B cell (primary cell): ENCODE measurements at regions not wholly inside any gene's neighbourhood (a gene's known extent, or its start where the extent isn't known, plus 50 kb on each side); places are given as distances from the start of the nearest gene placed in this dataset.

ENCODE experiments used
- ATAC-seq: fragments of 200-7000 bp; cut with Tn5 transposase; one replicate; pipeline ENCODE4 v1.10.0; 2021; ENCODE audit warnings: low read depth, mild to moderate bottlenecking, moderate number of reproducible peaks, moderate library complexity
- CTCF ChIA-PET: fragments of 350-600 bp; sonication (Branson Sonifier 250); formaldehyde crosslinking; loops from one replicate; lab custom pipeline; 2021; ENCODE audit warnings: antibody characterized with exemption, inconsistent platforms; lab: Charles Lee
- POLR2A ChIA-PET: fragments of 350-600 bp; sonication (Branson Sonifier 250); formaldehyde crosslinking; loops from one replicate; lab custom pipeline; 2021; ENCODE audit warnings: antibody characterized with exemption; lab: Charles Lee
- DNase-seq: peaks from one replicate; pipeline ENCODE4 v3.0.0; 2013
- H2AFZ ChIP-seq: 2 replicates; pipeline ENCODE4 v1.6.1; 2012; ENCODE audit warnings: mild to moderate bottlenecking, low read depth, low read length; ENCODE audit not compliant: insufficient read depth, poor library complexity, severe bottlenecking
- H3K27ac ChIP-seq, 2 donors: 1 replicate in 1 of 2; 2 replicates in 1 of 2; pipeline ENCODE4 v1.5.1; 2012 to 2013; ENCODE audit warnings: low read length in 2 of 2, mild to moderate bottlenecking in 2 of 2, moderate library complexity in 1 of 2
- H3K27me3 ChIP-seq, 4 experiments: fragments of 200-600 bp in 1 of 4; sonication (generic) in 1 of 4; replicated peaks in 1 of 4; 1 replicate in 2 of 4; 2 replicates in 2 of 4; pipeline versions ENCODE4 v1.6.1 to v1.7.0; 2013 to 2016; ENCODE audit warnings: low read length in 3 of 4, mild to moderate bottlenecking in 2 of 4, mixed read lengths in 1 of 4, moderate library complexity in 1 of 4; ENCODE audit not compliant: insufficient read depth in 4 of 4, control insufficient read depth in 3 of 4; ENCODE audit errors: control extremely low read depth in 1 of 4
- H3K36me3 ChIP-seq, 2 experiments: replicated peaks in 1 of 2; 1 replicate in 1 of 2; 2 replicates in 1 of 2; pipeline versions ENCODE4 v1.6.1 to v1.7.1; 2013; ENCODE audit warnings: low read length in 1 of 2; ENCODE audit not compliant: insufficient read depth in 2 of 2, control insufficient read depth in 1 of 2; ENCODE audit errors: control extremely low read depth in 1 of 2, extremely low read depth in 1 of 2
- H3K4me1 ChIP-seq, 2 donors: fragments of 200-600 bp in 1 of 2; sonication (generic) in 1 of 2; 1 replicate in 1 of 2; 2 replicates in 1 of 2; pipeline versions ENCODE4 v1.5.1 to v1.6.1; 2013 to 2017; ENCODE audit warnings: low read length in 2 of 2; ENCODE audit not compliant: control insufficient read depth in 2 of 2, insufficient read depth in 2 of 2
- H3K4me2 ChIP-seq: replicated peaks from 2 replicates; pipeline ENCODE3; 2012; ENCODE audit warnings: mild to moderate bottlenecking, low read depth, low read length; ENCODE audit not compliant: poor library complexity, severe bottlenecking
- H3K4me3 ChIP-seq, 5 experiments: fragments of 200-600 bp in 1 of 5; sonication (generic) in 1 of 5; 1 replicate in 3 of 5; 2 replicates in 2 of 5; pipeline versions ENCODE4 v1.5.1 to v1.7.0; 2011 to 2016; ENCODE audit warnings: low read length in 4 of 5, mild to moderate bottlenecking in 4 of 5, low read depth in 2 of 5, control low read depth in 1 of 5, moderate library complexity in 1 of 5; ENCODE audit not compliant: insufficient read depth in 1 of 5; ENCODE audit errors: control extremely low read depth in 1 of 5, extremely low read depth in 1 of 5
- H3K79me2 ChIP-seq: fragments of 200-600 bp; sonication (generic); one replicate; pipeline ENCODE4 v1.6.0; 2016; ENCODE audit warnings: low read length; ENCODE audit not compliant: control insufficient read depth, insufficient read depth
- H3K9ac ChIP-seq: fragments of 200-600 bp; sonication (generic); 2 replicates; pipeline ENCODE4 v1.6.1; 2017; ENCODE audit warnings: mild to moderate bottlenecking, low read length, moderate library complexity
- H3K9me3 ChIP-seq, 3 donors: one replicate each; pipeline versions ENCODE4 v1.6.1 to v1.7.1; 2013; ENCODE audit warnings: low read length in 2 of 3; ENCODE audit not compliant: control insufficient read depth in 2 of 3, insufficient read depth in 1 of 3; ENCODE audit errors: control extremely low read depth in 1 of 3
- H4K20me1 ChIP-seq: 2 replicates; pipeline ENCODE4 v1.6.0; 2012; ENCODE audit warnings: mild to moderate bottlenecking, low read length; ENCODE audit not compliant: insufficient read depth, control insufficient read depth, poor library complexity, severe bottlenecking
- H3K27ac Mint-ChIP-seq: one replicate; pipeline ENCODE4 v1.8.0; 2021; ENCODE audit warnings: mixed read lengths
- H3K27me3 Mint-ChIP-seq: one replicate; pipeline ENCODE4 v1.8.0; 2021; ENCODE audit warnings: mixed read lengths
- H3K4me1 Mint-ChIP-seq: one replicate; pipeline ENCODE4 v1.8.0; 2021; ENCODE audit warnings: mixed read lengths
- H3K4me3 Mint-ChIP-seq: one replicate; pipeline ENCODE4 v1.8.0; 2021; ENCODE audit warnings: mixed read lengths
- H3K9me3 Mint-ChIP-seq: one replicate; pipeline ENCODE4 v1.8.0; 2022; ENCODE audit warnings: mixed read lengths; ENCODE audit not compliant: insufficient read depth
- CTCF ChIP-seq: fragments of 200-600 bp; IDR thresholded peaks from one replicate; pipeline ENCODE4 v1.8.0; 2022; ENCODE audit warnings: antibody characterized with exemption, mild to moderate bottlenecking
- EZH2 ChIP-seq: IDR thresholded peaks from 2 replicates; pipeline ENCODE4 v1.6.1; 2012; ENCODE audit warnings: borderline replicate concordance, low read depth, mild to moderate bottlenecking, moderate library complexity, low read length; ENCODE audit not compliant: insufficient read depth, poor library complexity, severe bottlenecking
- WGBS: methylation state at CpG from one replicate; pipeline ENCODE4 v1.1.5; 2013; ENCODE audit warnings: missing lambda C conversion rate; ENCODE audit not compliant: insufficient coverage; 5-methylcytosine and 5-hydroxymethylcytosine counted together
- intact Hi-C: fragments of 100-400 bp; cut with micrococcal nuclease; formaldehyde crosslinking; loops from one replicate; pipeline ENCODE4 v1.10.0; 2022

GRCh38 chr4:102428122-102428521, 73.0 kb upstream of the NFKB1 start:
- Histone ChIP-seq H3K27me3 (no peaks in the 10 kb centered on the region), H3K36me3 (no peaks in the 10 kb centered on the region), H3K9ac (no peak overlapping the region), H4K20me1 (no peaks in the 10 kb centered on the region), H3K27ac (no peak overlapping the region), H3K4me2 (no peak overlapping the region), H3K79me2 (no peaks in the 10 kb centered on the region), H3K9me3 (no peaks in the 10 kb centered on the region), H3K4me3 (no peak overlapping the region), H3K4me1 (peaks cover 0 to 5% of the 10 kb centered on the region in 2 donors), H2AFZ (no peak overlapping the region)
- no CpG with 5 or more reads among the region's 4 CpGs for WGBS
- Mint-ChIP-seq H3K27ac (no peak overlapping the region), H3K27me3 (no peaks in the 10 kb centered on the region), H3K9me3 (no peaks in the 10 kb centered on the region), H3K4me3 (no peak overlapping the region), H3K4me1 (peaks cover 5% of the 10 kb centered on the region)
- ATAC-seq: no peak
- no peak for DNase-seq
- TF ChIP-seq CTCF: no peak
- TF ChIP-seq EZH2: no peak
- CTCF ChIA-PET: interaction anchor here (1.0 to 1.4 kb wide), 2 partner anchors 17 to 663 kb away, joined by 4 read pairs; no protein-coding TSS in a partner anchor
- intact Hi-C loops: no loop called here
- POLR2A ChIA-PET: no interaction called here

GRCh38 chr4:102429553-102429952, 71.6 kb upstream of the NFKB1 start:
- Histone ChIP-seq H3K36me3 (no peaks in the 10 kb centered on the region), H3K27me3 (no peaks in the 10 kb centered on the region), H3K4me1 (peaks cover 0 to 5% of the 10 kb centered on the region in 2 donors), H3K4me2 (no peak overlapping the region), H3K27ac (no peak overlapping the region), H2AFZ (no peak overlapping the region), H3K9ac (no peak overlapping the region), H3K79me2 (no peaks in the 10 kb centered on the region), H3K9me3 (no peaks in the 10 kb centered on the region), H4K20me1 (no peaks in the 10 kb centered on the region), H3K4me3 (no peak overlapping the region)
- no peak for DNase-seq
- no peak for ATAC-seq
- Mint-ChIP-seq H3K4me1 (peaks cover 5% of the 10 kb centered on the region), H3K27ac (no peak overlapping the region), H3K27me3 (no peaks in the 10 kb centered on the region), H3K4me3 (no peak overlapping the region), H3K9me3 (no peaks in the 10 kb centered on the region)
- 100% methylated on average over 1 of the region's 7 CpGs for WGBS
- TF ChIP-seq CTCF (no peak), EZH2 (no peak)
- ChIA-PET POLR2A (no interaction called here), CTCF (interaction anchor here (1.3 to 1.9 kb wide), 4 partner anchors 9 to 672 kb away, joined by 4 to 14 read pairs (median 8); no protein-coding TSS in a partner anchor)
- intact Hi-C loops: no loop called here
